SKM-1 (cell line): ENCODE measurements at regions not wholly inside any gene's neighbourhood (a gene's known extent, or its start where the extent isn't known, plus 50 kb on each side); places are given as distances from the start of the nearest gene placed in this dataset.
"Not testable (repeated sequence)": the region's sequence is repeated elsewhere in the genome, so short reads cannot be mapped to it uniquely, and the experiment has no call there.

ENCODE experiments used
- DNase-seq: peaks from one replicate; lab custom pipeline; 2025; ENCODE audit not compliant: unreplicated experiment; lab: John Stamatoyannopoulos, UW

- DNase-seq = no peak
These were observed 1709.0 kb upstream of the WWC1 start for GRCh38 chr5:166582416-166582815.

- peak; percentile 7 for DNase-seq
These were observed 1696.9 kb upstream of the WWC1 start for GRCh38 chr5:166594567-166594966.

GRCh38 chr5:166595274-166595951, 1696.0 kb upstream of the WWC1 start:
- DNase-seq = no peak

- DNase-seq = no peak
These were observed 1695.4 kb upstream of the WWC1 start for GRCh38 chr5:166596043-166596442.

DNA sequence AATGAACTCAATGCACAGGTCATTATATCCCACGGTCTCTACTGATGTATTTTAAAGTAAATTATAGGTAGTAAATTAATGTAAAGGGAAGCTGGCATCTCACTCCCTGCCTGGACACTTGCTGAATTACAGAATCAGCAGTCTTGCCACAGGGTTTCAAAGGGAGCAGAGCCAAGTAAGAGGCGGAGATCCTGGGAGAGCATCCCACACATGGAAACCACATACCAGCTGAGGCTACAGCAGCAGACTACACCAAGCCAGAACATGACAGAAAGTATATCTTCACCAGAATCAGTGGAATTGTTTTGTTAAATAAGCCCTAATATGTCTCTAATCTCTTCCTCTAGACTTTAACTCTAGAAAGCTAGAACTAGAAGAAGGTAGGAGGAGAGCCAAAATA, 1689.2 kb upstream of the WWC1 start:
- no peak for DNase-seq

GRCh38 chr5:166617507-166617906, 1673.9 kb upstream of the WWC1 start:
- no peak for DNase-seq

DNA sequence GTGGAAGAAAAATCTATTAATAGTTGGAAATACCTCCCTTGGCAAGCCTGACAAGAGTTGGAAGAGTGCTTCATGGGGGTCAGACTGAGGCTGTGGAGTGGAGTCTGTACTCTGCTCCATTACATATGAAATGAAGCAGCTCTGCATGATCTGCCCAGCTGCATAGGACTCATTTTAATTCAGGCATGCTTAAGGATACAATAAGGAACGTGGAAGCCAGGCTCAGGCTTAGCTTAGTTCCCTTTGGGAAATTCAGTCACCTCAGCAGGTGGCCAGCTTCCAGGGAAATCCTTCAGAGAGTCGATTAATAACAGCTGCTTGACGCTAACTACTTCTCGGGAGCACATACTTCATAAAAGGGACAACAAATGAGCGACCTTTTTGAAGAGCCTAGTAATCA, 1672.9 kb upstream of the WWC1 start:
- DNase-seq = no peak

DNA sequence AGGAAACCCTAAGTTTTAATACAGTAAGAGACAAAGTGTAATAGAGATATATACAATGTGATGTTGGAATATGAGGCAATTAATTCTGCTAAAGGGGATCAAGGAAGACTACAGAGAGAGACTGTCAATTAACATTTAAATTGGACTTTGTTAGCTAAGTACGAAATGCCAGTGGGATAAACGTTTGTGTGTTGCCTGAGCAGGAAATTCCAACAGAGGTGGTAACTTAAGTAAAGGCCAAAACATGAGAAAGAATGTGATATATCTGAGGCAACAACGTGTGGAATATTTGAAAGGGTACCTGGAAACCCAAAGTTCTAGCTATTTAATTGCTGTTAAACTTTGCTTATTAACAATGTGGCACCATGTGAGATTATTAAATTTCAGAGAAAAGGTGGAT, 1666.9 kb upstream of the WWC1 start:
- no peak for DNase-seq

- DNase-seq = no peak
These were observed 1666.1 kb upstream of the WWC1 start for GRCh38 chr5:166625210-166625865.

DNA sequence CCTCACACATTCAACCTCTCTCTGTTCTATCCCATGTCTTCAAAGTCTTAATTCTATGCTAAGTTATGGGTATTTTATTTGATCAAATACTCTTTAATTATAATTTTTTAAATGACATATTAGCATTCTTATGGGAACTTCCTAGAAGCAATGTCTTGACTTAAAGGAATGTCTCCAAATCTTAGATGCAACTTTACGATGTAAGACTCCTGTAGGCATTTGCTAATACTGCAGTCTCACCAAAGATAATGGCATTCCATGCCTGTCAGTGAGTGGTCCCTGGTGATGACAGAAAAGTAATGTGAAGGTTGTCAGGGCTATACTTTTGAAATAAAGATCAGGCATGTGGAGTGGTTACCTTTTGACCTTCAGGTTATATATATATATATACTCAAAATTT, 1654.2 kb upstream of the WWC1 start:
- DNase-seq = no peak

- DNase-seq = no peak
These were observed 1652.3 kb upstream of the WWC1 start for GRCh38 chr5:166639151-166639550.

- DNase-seq = not testable (repeated sequence)
These were observed 1651.3 kb upstream of the WWC1 start for GRCh38 chr5:166640136-166640535.

DNA sequence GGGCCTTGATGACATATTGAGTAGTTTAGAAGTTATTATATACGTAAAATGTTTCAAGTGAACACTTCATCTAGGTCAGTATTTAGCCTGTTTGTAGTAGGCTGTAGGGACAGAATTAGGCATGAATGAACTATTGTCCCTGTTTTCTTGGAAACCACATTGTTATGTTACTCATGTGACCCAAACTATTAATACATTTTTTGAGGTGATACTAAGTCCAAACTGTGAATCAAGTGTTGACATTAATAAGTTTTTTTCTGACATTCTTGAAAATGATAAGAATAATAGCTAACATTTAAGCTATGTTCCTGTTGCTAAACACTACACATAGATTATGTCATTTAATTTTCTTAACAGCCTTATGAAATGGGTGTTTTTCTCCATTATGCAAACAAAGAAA, 1642.7 kb upstream of the WWC1 start:
- no peak for DNase-seq

DNA sequence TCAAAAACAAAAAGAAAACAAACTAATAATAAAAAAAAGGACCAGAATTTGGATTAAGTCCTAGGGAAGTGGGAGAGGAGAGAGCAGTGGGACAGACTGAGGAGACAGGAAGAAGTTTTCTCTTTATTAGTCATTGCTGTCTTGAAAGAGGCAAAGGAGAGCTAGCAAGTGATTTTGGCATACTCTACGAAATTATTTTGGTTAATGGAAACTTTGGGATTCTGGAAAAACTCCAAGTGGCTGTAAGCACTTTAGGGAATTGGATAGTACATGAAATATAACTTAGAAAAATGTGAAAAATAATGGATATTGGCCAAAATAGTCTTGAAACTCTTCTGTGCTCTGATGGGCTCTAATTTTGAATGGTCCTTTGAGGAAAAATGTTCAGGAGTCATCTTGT, 1641.8 kb upstream of the WWC1 start:
- no peak for DNase-seq

DNA sequence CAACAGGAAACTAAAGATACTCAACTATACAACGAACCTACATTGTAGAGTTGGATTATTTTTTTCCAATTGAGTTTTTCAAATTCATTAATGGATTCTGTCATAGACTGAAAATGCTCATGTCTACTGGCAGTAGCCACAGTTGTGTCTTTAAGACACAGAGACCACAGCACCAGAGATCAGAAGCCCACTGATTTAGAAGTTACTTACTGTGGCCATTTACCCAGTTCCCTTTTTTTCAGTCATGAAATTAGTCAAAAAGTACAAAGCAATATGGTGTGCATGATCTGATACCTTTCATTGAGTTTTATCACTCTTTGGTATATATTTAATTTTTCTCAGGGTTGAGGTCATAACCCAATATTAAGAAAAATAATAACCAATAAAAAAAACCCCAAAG, 1640.2 kb upstream of the WWC1 start:
- DNase-seq = no peak

DNA sequence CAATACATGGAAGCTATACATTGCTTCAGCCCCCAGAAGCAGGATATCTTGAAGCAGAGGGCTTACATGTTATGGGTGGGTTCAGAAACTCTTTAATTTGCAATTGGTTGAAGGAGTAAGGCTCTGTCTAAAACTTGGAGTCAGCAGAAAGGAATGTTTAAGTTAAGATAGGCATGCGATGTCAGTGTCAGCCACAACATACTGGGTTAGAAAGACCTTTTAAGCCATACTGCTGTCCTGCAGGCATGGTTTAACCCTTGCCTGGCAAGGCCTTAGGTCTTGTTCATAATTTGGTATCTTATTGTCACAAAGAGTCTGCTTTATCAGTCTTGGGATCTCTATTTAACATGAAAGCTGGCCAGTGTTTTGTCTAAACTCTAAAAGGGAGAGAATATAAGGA, 1619.6 kb upstream of the WWC1 start:
- no peak for DNase-seq

- DNase-seq = no peak
These were observed 1619.0 kb upstream of the WWC1 start for GRCh38 chr5:166672431-166672830.

DNA sequence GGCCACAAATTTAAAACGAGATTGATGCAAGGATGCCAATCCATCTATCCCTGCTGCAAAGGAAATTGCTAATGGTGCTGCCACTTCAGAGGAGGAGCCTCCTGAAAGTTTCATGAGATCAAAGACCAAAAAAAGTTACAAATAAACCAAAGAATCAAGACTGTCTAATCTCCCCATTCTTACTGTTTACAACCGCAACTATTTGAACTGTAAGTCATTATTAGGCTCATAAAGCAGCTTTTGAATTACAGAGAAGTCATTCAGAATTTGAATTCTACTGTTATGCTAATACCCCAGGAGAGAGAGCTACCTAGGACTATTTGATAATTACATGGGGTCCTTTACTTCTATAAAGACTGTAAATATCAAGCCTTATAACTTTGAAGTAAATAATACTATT, 1613.6 kb upstream of the WWC1 start:
- DNase-seq = no peak

DNA sequence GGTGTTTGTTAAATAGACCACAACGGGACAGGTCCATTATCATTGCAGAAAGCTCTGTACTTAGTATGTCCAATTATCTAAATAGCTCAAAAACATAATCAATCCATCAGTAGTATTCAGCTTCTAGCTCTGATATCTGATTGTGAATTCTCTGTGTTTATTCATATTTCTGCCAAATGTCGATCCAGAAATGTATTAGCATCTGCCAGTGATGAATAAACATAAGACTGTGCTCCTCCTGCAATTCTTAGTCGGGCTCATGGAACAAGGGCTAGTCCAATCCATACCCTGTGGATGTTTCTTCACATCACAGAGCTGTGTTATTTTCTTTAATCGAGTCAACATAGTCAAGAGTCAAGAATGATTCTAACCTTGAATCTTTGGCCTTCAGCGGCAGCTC, 1612.1 kb upstream of the WWC1 start:
- no peak for DNase-seq

GRCh38 chr5:166695326-166695725, 1596.1 kb upstream of the WWC1 start:
- no peak for DNase-seq

- no peak for DNase-seq
These were observed 1583.2 kb upstream of the WWC1 start for GRCh38 chr5:166708291-166708690.

GRCh38 chr5:166709691-166710090, 1581.8 kb upstream of the WWC1 start:
- no peak for DNase-seq

GRCh38 chr5:166710271-166710670, 1581.2 kb upstream of the WWC1 start:
- DNase-seq = no peak
